Smooth muscle cell (in vitro differentiated cells): ENCODE measurements at regions not wholly inside any gene's neighbourhood (a gene's known extent, or its start where the extent isn't known, plus 50 kb on each side); places are given as distances from the start of the nearest gene placed in this dataset.

Experiments
- DNase-seq: peaks from one replicate; lab custom pipeline; 2025; ENCODE audit not compliant: unreplicated experiment; lab: John Stamatoyannopoulos, UW
- H2AFZ ChIP-seq: fragments of 200-600 bp; sonication (generic); 2 replicates; pipeline ENCODE4 v1.6.0; 2016; ENCODE audit warnings: antibody characterized with exemption, low read depth, mild to moderate bottlenecking
- H3F3A ChIP-seq: fragments of 200-600 bp; sonication (generic); 2 replicates; pipeline ENCODE4 v1.6.0; 2017; ENCODE audit warnings: antibody characterized with exemption, low read depth
- H3K27ac ChIP-seq: fragments of 200-600 bp; sonication (generic); 2 replicates; pipeline ENCODE4 v1.5.1; 2016; ENCODE audit warnings: low read depth, mild to moderate bottlenecking
- H3K27me3 ChIP-seq: fragments of 200-600 bp; sonication (generic); 2 replicates; pipeline ENCODE4 v1.6.1; 2016; ENCODE audit warnings: low read depth, mild to moderate bottlenecking
- H3K36me3 ChIP-seq: fragments of 200-600 bp; sonication (generic); 2 replicates; pipeline ENCODE4 v1.5.1; 2016; ENCODE audit warnings: low read depth
- H3K4me1 ChIP-seq: fragments of 200-600 bp; sonication (generic); 2 replicates; pipeline ENCODE4 v1.5.1; 2016; ENCODE audit warnings: low read depth
- H3K4me2 ChIP-seq: fragments of 200-600 bp; sonication (generic); 2 replicates; pipeline ENCODE4 v1.6.0; 2016; ENCODE audit warnings: mild to moderate bottlenecking
- H3K4me3 ChIP-seq: fragments of 200-600 bp; sonication (generic); 2 replicates; pipeline ENCODE4 v1.5.1; 2016; ENCODE audit warnings: mild to moderate bottlenecking
- H3K79me2 ChIP-seq: fragments of 200-600 bp; sonication (generic); 2 replicates; pipeline ENCODE4 v1.6.0; 2016; ENCODE audit warnings: low read depth, mild to moderate bottlenecking
- H3K9ac ChIP-seq: fragments of 200-600 bp; sonication (generic); 2 replicates; pipeline ENCODE4 v1.6.0; 2016; ENCODE audit warnings: low read depth
- H3K9me3 ChIP-seq: fragments of 200-600 bp; sonication (generic); replicated peaks from 2 replicates; pipeline ENCODE4 v1.5.1; 2016; ENCODE audit warnings: low read depth
- H4K20me1 ChIP-seq: fragments of 200-600 bp; sonication (generic); 2 replicates; pipeline ENCODE4 v1.6.0; 2016; ENCODE audit warnings: low read depth
- WGBS: methylation state at CpG from one replicate; pipeline ENCODE4 v1.1.7; 2016; ENCODE audit warnings: low lambda C conversion rate; 5-methylcytosine and 5-hydroxymethylcytosine counted together
- TF ChIP-seq, protein P1 (sequence below): fragments of 200-600 bp; sonication (generic); IDR thresholded peaks from 2 replicates; pipeline ENCODE4 v1.5.1; 2017; ENCODE audit warnings: borderline replicate concordance, mild to moderate bottlenecking, antibody characterized with exemption; ENCODE audit not compliant: insufficient read depth, poor library complexity, severe bottlenecking

DNA sequence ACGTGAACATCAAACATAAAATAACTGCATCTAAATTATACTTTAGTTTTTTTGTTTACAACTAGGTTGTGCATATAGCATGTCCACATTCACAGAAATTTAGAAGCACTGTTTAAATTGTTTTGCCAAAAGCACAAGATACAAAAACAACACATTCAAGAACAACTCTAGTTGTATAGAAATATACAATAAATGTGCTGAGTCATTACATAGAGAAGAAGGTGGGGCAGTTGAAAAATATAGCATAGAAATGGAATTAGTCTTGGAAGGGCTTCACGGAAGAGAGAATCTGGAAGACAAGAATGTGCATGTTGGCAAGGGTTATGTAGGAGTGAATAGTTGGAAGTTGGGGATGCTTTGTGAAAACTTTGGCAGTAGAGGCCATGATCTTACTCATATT is 239.0 kb upstream of the GLRA2 start:
- Histone ChIP-seq H4K20me1 (no peaks in the 10 kb centered on the region), H3K4me2 (no peak overlapping the region), H3K36me3 (no peaks in the 10 kb centered on the region), H3K27me3 (no peaks in the 10 kb centered on the region), H3K4me1 (no peaks in the 10 kb centered on the region), H3K9me3 (no peaks in the 10 kb centered on the region), H3K9ac (no peak overlapping the region), H2AFZ (no peak overlapping the region), H3K4me3 (no peak overlapping the region), H3F3A (no peaks in the 10 kb centered on the region), H3K79me2 (no peaks in the 10 kb centered on the region), H3K27ac (no peak overlapping the region)
- DNase-seq = no peak
- TF ChIP-seq, protein P1, sequence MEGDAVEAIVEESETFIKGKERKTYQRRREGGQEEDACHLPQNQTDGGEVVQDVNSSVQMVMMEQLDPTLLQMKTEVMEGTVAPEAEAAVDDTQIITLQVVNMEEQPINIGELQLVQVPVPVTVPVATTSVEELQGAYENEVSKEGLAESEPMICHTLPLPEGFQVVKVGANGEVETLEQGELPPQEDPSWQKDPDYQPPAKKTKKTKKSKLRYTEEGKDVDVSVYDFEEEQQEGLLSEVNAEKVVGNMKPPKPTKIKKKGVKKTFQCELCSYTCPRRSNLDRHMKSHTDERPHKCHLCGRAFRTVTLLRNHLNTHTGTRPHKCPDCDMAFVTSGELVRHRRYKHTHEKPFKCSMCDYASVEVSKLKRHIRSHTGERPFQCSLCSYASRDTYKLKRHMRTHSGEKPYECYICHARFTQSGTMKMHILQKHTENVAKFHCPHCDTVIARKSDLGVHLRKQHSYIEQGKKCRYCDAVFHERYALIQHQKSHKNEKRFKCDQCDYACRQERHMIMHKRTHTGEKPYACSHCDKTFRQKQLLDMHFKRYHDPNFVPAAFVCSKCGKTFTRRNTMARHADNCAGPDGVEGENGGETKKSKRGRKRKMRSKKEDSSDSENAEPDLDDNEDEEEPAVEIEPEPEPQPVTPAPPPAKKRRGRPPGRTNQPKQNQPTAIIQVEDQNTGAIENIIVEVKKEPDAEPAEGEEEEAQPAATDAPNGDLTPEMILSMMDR = no peak
- 82% methylated on average over 2 of the region's 2 CpGs for WGBS

DNA sequence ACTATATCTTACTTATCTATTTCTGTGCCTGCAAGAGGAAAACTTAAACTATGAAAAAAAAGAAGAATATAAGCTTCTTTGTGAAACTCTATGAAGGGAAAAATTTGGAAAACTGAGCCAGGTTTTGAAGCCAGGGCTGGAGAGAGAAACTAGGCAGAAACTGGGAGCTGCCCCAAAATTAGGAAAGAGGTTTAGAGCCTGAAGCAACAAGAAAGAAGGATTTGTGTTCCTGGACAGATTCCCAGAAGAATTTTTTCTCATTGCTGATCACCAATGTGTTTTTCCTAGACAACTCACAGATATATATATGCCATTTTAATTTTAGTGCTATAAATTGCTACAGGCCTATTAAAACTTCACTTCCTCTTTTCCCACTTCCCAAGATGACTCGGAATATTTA is 245.0 kb upstream of the GEMIN8 start:
- H3K27me3 ChIP-seq = no peaks in the 10 kb centered on the region
- no peaks in the 10 kb centered on the region for H3K36me3 ChIP-seq
- H3K4me3 ChIP-seq = no peak overlapping the region
- H3K79me2 ChIP-seq = no peaks in the 10 kb centered on the region
- no peak overlapping the region for H3K27ac ChIP-seq
- H3F3A ChIP-seq = no peaks in the 10 kb centered on the region
- no peak for DNase-seq
- TF ChIP-seq, protein P1 = no peak
- no peaks in the 10 kb centered on the region for H3K9me3 ChIP-seq
- no peaks in the 10 kb centered on the region for H4K20me1 ChIP-seq
- no peak overlapping the region for H2AFZ ChIP-seq
- H3K4me1 ChIP-seq = no peaks in the 10 kb centered on the region
- H3K9ac ChIP-seq = no peak overlapping the region
- 82% methylated on average over 1 of the region's 1 CpG for WGBS
- no peak overlapping the region for H3K4me2 ChIP-seq

DNA sequence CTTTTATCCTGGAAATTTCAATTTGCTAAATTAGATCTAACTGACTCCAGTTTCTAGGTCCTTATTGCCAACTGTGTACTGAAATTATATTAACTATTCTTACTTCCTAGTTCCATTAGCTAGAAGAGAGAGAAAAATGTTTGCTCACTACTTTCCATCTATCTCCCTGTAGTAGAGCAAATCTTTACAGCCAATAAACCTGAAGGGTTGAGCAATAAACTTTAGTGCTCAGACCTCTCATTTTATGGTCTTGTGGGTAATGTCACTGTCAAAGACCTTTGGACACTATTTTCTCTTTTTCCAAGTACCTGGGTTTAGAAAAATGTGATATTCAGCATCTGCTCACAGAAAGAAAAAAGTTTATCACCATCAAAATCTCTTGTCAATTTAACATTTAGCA is 237.5 kb upstream of the GEMIN8 start:
- Histone ChIP-seq H3K9me3 (no peaks in the 10 kb centered on the region), H2AFZ (no peak overlapping the region), H3F3A (no peaks in the 10 kb centered on the region), H3K79me2 (no peaks in the 10 kb centered on the region), H3K27me3 (no peaks in the 10 kb centered on the region), H3K9ac (no peak overlapping the region), H3K4me2 (no peak overlapping the region), H4K20me1 (no peaks in the 10 kb centered on the region), H3K36me3 (no peaks in the 10 kb centered on the region), H3K4me3 (no peak overlapping the region), H3K4me1 (no peaks in the 10 kb centered on the region), H3K27ac (no peak overlapping the region)
- no peak for DNase-seq
- TF ChIP-seq, protein P1 = no peak

DNA sequence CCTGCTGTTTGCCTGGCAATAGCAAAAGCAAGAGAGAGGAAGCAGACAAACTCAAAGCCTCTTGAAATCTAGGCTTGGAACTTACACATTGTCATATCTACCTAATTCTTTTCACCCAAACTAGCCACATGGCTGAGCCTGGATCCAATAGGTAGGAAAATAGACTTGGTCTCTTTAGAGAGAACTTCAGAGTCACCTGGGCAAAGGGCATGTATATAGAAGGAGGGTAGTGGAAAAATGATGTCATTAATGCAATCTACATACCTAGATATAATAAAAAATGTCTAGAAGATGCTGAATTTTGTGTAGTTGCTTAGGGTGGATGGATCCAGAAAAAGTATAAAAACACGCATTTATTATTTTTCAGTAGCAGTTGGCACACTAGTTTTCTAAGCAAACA is 237.0 kb upstream of the GEMIN8 start:
- 69% methylated on average over 1 of the region's 1 CpG for WGBS
- Histone ChIP-seq H4K20me1 (no peaks in the 10 kb centered on the region), H3K4me2 (no peak overlapping the region), H3K4me1 (no peaks in the 10 kb centered on the region), H3K9ac (no peak overlapping the region), H3K9me3 (no peaks in the 10 kb centered on the region), H3K27me3 (no peaks in the 10 kb centered on the region), H3K79me2 (no peaks in the 10 kb centered on the region), H3K36me3 (no peaks in the 10 kb centered on the region), H3K27ac (no peak overlapping the region), H3F3A (no peaks in the 10 kb centered on the region), H3K4me3 (no peak overlapping the region), H2AFZ (no peak overlapping the region)
- TF ChIP-seq, protein P1 = no peak
- DNase-seq = no peak
